Hepatocyte (in vitro differentiated cells): ENCODE measurements at regions not wholly inside any gene's neighbourhood (a gene's known extent, or its start where the extent isn't known, plus 50 kb on each side); places are given as distances from the start of the nearest gene placed in this dataset.
A peak's percentile ranks its signal among the peaks of the same experiment; 100 is the strongest.

Source experiments
- DNase-seq: peaks from one replicate; pipeline ENCODE4 v3.0.0-alpha.2; 2016; ENCODE audit warnings: low spot score
- H2AFZ ChIP-seq: fragments of 200-600 bp; sonication (generic); 2 replicates; pipeline ENCODE4 v1.6.0; 2016; ENCODE audit warnings: antibody characterized with exemption, mild to moderate bottlenecking
- H3K27ac ChIP-seq: fragments of 200-600 bp; sonication (generic); 2 replicates; pipeline ENCODE4 v1.5.1; 2016; ENCODE audit warnings: mild to moderate bottlenecking
- H3K27me3 ChIP-seq: fragments of 200-600 bp; sonication (generic); 2 replicates; pipeline ENCODE4 v1.6.1; 2016
- H3K36me3 ChIP-seq: fragments of 200-600 bp; sonication (generic); replicated peaks from 2 replicates; pipeline ENCODE4 v1.5.1; 2016; ENCODE audit warnings: low read depth; ENCODE audit not compliant: insufficient read depth
- H3K4me1 ChIP-seq: fragments of 200-600 bp; sonication (generic); 2 replicates; pipeline ENCODE4 v1.5.1; 2016; ENCODE audit warnings: mild to moderate bottlenecking, moderate library complexity; ENCODE audit not compliant: insufficient read depth
- H3K4me2 ChIP-seq: fragments of 200-600 bp; sonication (generic); 2 replicates; pipeline ENCODE4 v1.6.0; 2016
- H3K4me3 ChIP-seq: fragments of 200-600 bp; sonication (generic); 2 replicates; pipeline ENCODE4 v1.5.1; 2016; ENCODE audit warnings: mild to moderate bottlenecking
- H3K79me2 ChIP-seq: fragments of 200-600 bp; sonication (generic); 2 replicates; pipeline ENCODE4 v1.6.0; 2017; ENCODE audit warnings: mild to moderate bottlenecking
- H3K9me2 ChIP-seq: fragments of 200-600 bp; sonication (generic); replicated peaks from 2 replicates; pipeline ENCODE4 v1.6.0; 2017; ENCODE audit warnings: mild to moderate bottlenecking; ENCODE audit not compliant: insufficient read depth
- H3K9me3 ChIP-seq: fragments of 200-600 bp; sonication (generic); 2 replicates; pipeline ENCODE4 v1.5.1; 2016; ENCODE audit warnings: low read depth, mild to moderate bottlenecking
- H4K20me1 ChIP-seq: fragments of 200-600 bp; sonication (generic); 2 replicates; pipeline ENCODE4 v1.6.0; 2016; ENCODE audit warnings: mild to moderate bottlenecking; ENCODE audit not compliant: insufficient read depth, poor library complexity, severe bottlenecking
- EZH2 ChIP-seq: fragments of 200-600 bp; sonication (generic); IDR thresholded peaks from 2 replicates; pipeline ENCODE4 v1.6.1; 2016; ENCODE audit warnings: antibody characterized with exemption, mild to moderate bottlenecking, borderline replicate concordance
- EZH2phosphoT487 ChIP-seq: fragments of 200-600 bp; sonication (generic); IDR thresholded peaks from one replicate; pipeline ENCODE4 v1.6.1; 2018; ENCODE audit warnings: antibody characterized with exemption, mild to moderate bottlenecking, low read depth, moderate library complexity; ENCODE audit not compliant: unreplicated experiment, severe bottlenecking
- WGBS: methylation state at CpG from one replicate; pipeline ENCODE4 v1.1.6; 2016; ENCODE audit warnings: low lambda C conversion rate; ENCODE audit errors: missing lambda C conversion rate; 5-methylcytosine and 5-hydroxymethylcytosine counted together
- TF ChIP-seq, protein P1 (sequence below): fragments of 200-600 bp; sonication (generic); IDR thresholded peaks from 2 replicates; pipeline ENCODE4 v1.5.1; 2016; ENCODE audit warnings: antibody characterized with exemption, mild to moderate bottlenecking; ENCODE audit not compliant: poor library complexity

GRCh38 chr22:48492366-48493320, 1335.0 kb downstream of the BRD1 start:
- Histone ChIP-seq H3K9me2 (no peaks in the 10 kb centered on the region), H3K4me3 (no peak overlapping the region), H3K9me3 (no peaks in the 10 kb centered on the region), H2AFZ (no peak overlapping the region), H4K20me1 (no peaks in the 10 kb centered on the region), H3K27ac (no peak overlapping the region), H3K4me1 (peaks cover 10% of the 10 kb centered on the region), H3K36me3 (no peaks in the 10 kb centered on the region), H3K79me2 (no peaks in the 10 kb centered on the region), H3K4me2 (no peak overlapping the region), H3K27me3 (peaks cover 31% of the 10 kb centered on the region)
- WGBS = 38% methylated on average over 19 of the region's 19 CpGs
- DNase-seq = peak; percentile 88
- TF ChIP-seq, protein P1, sequence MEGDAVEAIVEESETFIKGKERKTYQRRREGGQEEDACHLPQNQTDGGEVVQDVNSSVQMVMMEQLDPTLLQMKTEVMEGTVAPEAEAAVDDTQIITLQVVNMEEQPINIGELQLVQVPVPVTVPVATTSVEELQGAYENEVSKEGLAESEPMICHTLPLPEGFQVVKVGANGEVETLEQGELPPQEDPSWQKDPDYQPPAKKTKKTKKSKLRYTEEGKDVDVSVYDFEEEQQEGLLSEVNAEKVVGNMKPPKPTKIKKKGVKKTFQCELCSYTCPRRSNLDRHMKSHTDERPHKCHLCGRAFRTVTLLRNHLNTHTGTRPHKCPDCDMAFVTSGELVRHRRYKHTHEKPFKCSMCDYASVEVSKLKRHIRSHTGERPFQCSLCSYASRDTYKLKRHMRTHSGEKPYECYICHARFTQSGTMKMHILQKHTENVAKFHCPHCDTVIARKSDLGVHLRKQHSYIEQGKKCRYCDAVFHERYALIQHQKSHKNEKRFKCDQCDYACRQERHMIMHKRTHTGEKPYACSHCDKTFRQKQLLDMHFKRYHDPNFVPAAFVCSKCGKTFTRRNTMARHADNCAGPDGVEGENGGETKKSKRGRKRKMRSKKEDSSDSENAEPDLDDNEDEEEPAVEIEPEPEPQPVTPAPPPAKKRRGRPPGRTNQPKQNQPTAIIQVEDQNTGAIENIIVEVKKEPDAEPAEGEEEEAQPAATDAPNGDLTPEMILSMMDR = peak; percentile 92
- no peak for TF ChIP-seq EZH2
- no peak for TF ChIP-seq EZH2phosphoT487

- peak; percentile 13 for DNase-seq
- H3K27me3 ChIP-seq = peaks cover 42% of the 10 kb centered on the region
- H4K20me1 ChIP-seq = no peaks in the 10 kb centered on the region
- H3K4me3 ChIP-seq = no peak overlapping the region
- WGBS = 18% methylated on average over 19 of the region's 19 CpGs
- peak overlapping the region; percentile 96 for H3K4me2 ChIP-seq
- H3K9me2 ChIP-seq = no peaks in the 10 kb centered on the region
- no peaks in the 10 kb centered on the region for H3K79me2 ChIP-seq
- TF ChIP-seq, protein P1 = no peak
- TF ChIP-seq EZH2phosphoT487 = no peak
- TF ChIP-seq EZH2 = no peak
- H2AFZ ChIP-seq = no peak overlapping the region
- peaks cover 10% of the 10 kb centered on the region for H3K4me1 ChIP-seq
- H3K36me3 ChIP-seq = no peaks in the 10 kb centered on the region
- H3K27ac ChIP-seq = no peak overlapping the region
- H3K9me3 ChIP-seq = no peaks in the 10 kb centered on the region
Measured at GRCh38 chr22:48491451-48491941, 1336.2 kb downstream of the BRD1 start.

GRCh38 chr22:48490500-48491411, 1336.9 kb downstream of the BRD1 start:
- no peaks in the 10 kb centered on the region for H3K9me3 ChIP-seq
- H3K4me2 ChIP-seq = peak overlapping the region; percentile 96
- H4K20me1 ChIP-seq = no peaks in the 10 kb centered on the region
- H3K4me3 ChIP-seq = peak overlapping the region; percentile 42
- H3K79me2 ChIP-seq = no peaks in the 10 kb centered on the region
- H3K9me2 ChIP-seq = no peaks in the 10 kb centered on the region
- no peak overlapping the region for H2AFZ ChIP-seq
- H3K27me3 ChIP-seq = peaks cover 49% of the 10 kb centered on the region
- TF ChIP-seq, protein P1 = no peak
- TF ChIP-seq EZH2 = no peak
- TF ChIP-seq EZH2phosphoT487 = no peak
- 4% methylated on average over 36 of the region's 51 CpGs for WGBS
- no peak overlapping the region for H3K27ac ChIP-seq
- DNase-seq = peak; percentile 5
- H3K36me3 ChIP-seq = no peaks in the 10 kb centered on the region
- H3K4me1 ChIP-seq = peaks cover 10% of the 10 kb centered on the region
